ENCODE measurements at regions not wholly inside any gene's neighbourhood (a gene's known extent, or its start where the extent isn't known, plus 50 kb on each side); places are given as distances from the start of the nearest gene placed in this dataset.

GRCh38 chr4:106473515-106473914 is 104.9 kb upstream of the GIMD1 start:
- Mint-ChIP-seq H3K4me3 (no peak overlapping the region), H3K27me3 (no peaks in the 10 kb centered on the region), H3K4me1 (no peaks in the 10 kb centered on the region), H3K9me3 (ENCODE audit: insufficient read depth) (no peaks in the 10 kb centered on the region), H3K27ac (no peak overlapping the region)
- H3K4me1 ChIP-seq (ENCODE audit: control insufficient read depth in 2 of 2, insufficient read depth in 2 of 2, low read length in 2 of 2) = no peaks in the 10 kb centered on the region
- no peaks in the 10 kb centered on the region for H3K27me3 ChIP-seq (replicated peaks in 1 of 4; ENCODE audit: control extremely low read depth in 1 of 4, control insufficient read depth in 3 of 4, insufficient read depth in 4 of 4, low read length in 3 of 4)
- H4K20me1 ChIP-seq (ENCODE audit: control insufficient read depth, insufficient read depth, low read length, poor library complexity, severe bottlenecking) = no peaks in the 10 kb centered on the region
- no peak overlapping the region for H3K4me2 ChIP-seq (replicated peaks; ENCODE audit: low read depth, low read length, poor library complexity, severe bottlenecking)
- H3K9ac ChIP-seq (ENCODE audit: low read length) = no peak overlapping the region
- intact Hi-C loops (cut with micrococcal nuclease) = no loop called here
- TF ChIP-seq EZH2 (IDR thresholded peaks at IDR 0.05; ENCODE audit: borderline replicate concordance, insufficient read depth, low read depth, low read length, poor library complexity, severe bottlenecking) (no peak), CTCF (IDR thresholded peaks at IDR 0.05) (no peak)
- DNase-seq = no peak
- no peaks in the 10 kb centered on the region for H3K79me2 ChIP-seq (ENCODE audit: control insufficient read depth, insufficient read depth, low read length)
- ATAC-seq (ENCODE audit: low read depth) = no peak
- ChIA-PET CTCF (no interaction called here), POLR2A (no interaction called here)
- H3K9me3 ChIP-seq (ENCODE audit: control extremely low read depth in 1 of 3, control insufficient read depth in 2 of 3, insufficient read depth in 1 of 3, low read length in 2 of 3) = peaks cover 0 to 7% (median 0%) of the 10 kb centered on the region in 3 donors
- no peak overlapping the region for H3K4me3 ChIP-seq (ENCODE audit: control extremely low read depth in 1 of 5, extremely low read depth in 1 of 5, insufficient read depth in 1 of 5, low read depth in 2 of 5, low read length in 4 of 5)
- no peaks in the 10 kb centered on the region for H3K36me3 ChIP-seq (replicated peaks in 1 of 2; ENCODE audit: control extremely low read depth in 1 of 2, control insufficient read depth in 1 of 2, extremely low read depth in 1 of 2, insufficient read depth in 2 of 2, low read length in 1 of 2)
- H3K27ac ChIP-seq (ENCODE audit: low read length in 2 of 2) = no peak overlapping the region
- WGBS (ENCODE audit: insufficient coverage) = no CpG with 5 or more reads among the region's 1 CpG
- H2AFZ ChIP-seq (ENCODE audit: insufficient read depth, low read depth, low read length, poor library complexity, severe bottlenecking) = no peak overlapping the region

DNA sequence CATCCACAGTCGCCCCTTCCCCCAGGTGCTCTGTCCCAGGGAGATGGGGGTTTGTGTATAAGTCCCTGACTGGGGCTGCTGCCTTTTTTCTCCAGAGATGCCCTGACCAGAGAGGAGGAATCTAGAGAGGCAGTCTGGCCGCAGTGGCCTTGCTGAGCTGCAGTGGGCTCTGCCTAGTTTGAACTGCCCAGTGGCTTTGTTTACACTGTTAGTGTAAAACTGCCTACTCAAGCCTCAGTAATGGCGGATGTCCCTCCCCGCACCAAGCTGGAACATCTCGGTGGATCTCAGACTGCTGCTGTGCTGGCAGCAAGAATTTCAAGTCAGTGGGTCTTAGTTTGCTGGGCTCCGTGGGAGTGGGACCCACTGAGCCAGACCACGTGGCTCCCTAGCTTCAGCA is 102.6 kb upstream of the GIMD1 start:
- DNase-seq (no peak), ATAC-seq (ENCODE audit: low read depth) (no peak)
- H3K36me3 ChIP-seq (replicated peaks in 1 of 2; ENCODE audit: control extremely low read depth in 1 of 2, control insufficient read depth in 1 of 2, extremely low read depth in 1 of 2, insufficient read depth in 2 of 2, low read length in 1 of 2) = no peaks in the 10 kb centered on the region
- no peaks in the 10 kb centered on the region for H4K20me1 ChIP-seq (ENCODE audit: control insufficient read depth, insufficient read depth, low read length, poor library complexity, severe bottlenecking)
- H3K9me3 ChIP-seq (ENCODE audit: control extremely low read depth in 1 of 3, control insufficient read depth in 2 of 3, insufficient read depth in 1 of 3, low read length in 2 of 3) = peaks cover 0 to 7% (median 0%) of the 10 kb centered on the region in 3 donors
- no peak overlapping the region for H3K27ac ChIP-seq (ENCODE audit: low read length in 2 of 2)
- Mint-ChIP-seq H3K9me3 (ENCODE audit: insufficient read depth) (no peaks in the 10 kb centered on the region), H3K4me3 (no peak overlapping the region), H3K27me3 (no peaks in the 10 kb centered on the region), H3K4me1 (no peaks in the 10 kb centered on the region), H3K27ac (no peak overlapping the region)
- no peaks in the 10 kb centered on the region for H3K4me1 ChIP-seq (ENCODE audit: control insufficient read depth in 2 of 2, insufficient read depth in 2 of 2, low read length in 2 of 2)
- H3K4me3 ChIP-seq (ENCODE audit: control extremely low read depth in 1 of 5, extremely low read depth in 1 of 5, insufficient read depth in 1 of 5, low read depth in 2 of 5, low read length in 4 of 5) = no peak overlapping the region
- 90% methylated on average over 6 of the region's 7 CpGs for WGBS (ENCODE audit: insufficient coverage)
- no peaks in the 10 kb centered on the region for H3K27me3 ChIP-seq (replicated peaks in 1 of 4; ENCODE audit: control extremely low read depth in 1 of 4, control insufficient read depth in 3 of 4, insufficient read depth in 4 of 4, low read length in 3 of 4)
- ChIA-PET POLR2A (no interaction called here), CTCF (no interaction called here)
- no peak overlapping the region for H3K9ac ChIP-seq (ENCODE audit: low read length)
- H2AFZ ChIP-seq (ENCODE audit: insufficient read depth, low read depth, low read length, poor library complexity, severe bottlenecking) = no peak overlapping the region
- intact Hi-C loops (cut with micrococcal nuclease) = no loop called here
- no peaks in the 10 kb centered on the region for H3K79me2 ChIP-seq (ENCODE audit: control insufficient read depth, insufficient read depth, low read length)
- H3K4me2 ChIP-seq (replicated peaks; ENCODE audit: low read depth, low read length, poor library complexity, severe bottlenecking) = no peak overlapping the region
- no peak for TF ChIP-seq EZH2 (IDR thresholded peaks at IDR 0.05; ENCODE audit: borderline replicate concordance, insufficient read depth, low read depth, low read length, poor library complexity, severe bottlenecking)
- no peak for TF ChIP-seq CTCF (IDR thresholded peaks at IDR 0.05)

All from B cell (primary cell).